Stimulated activated CD8-positive, alpha-beta memory T cell treated with anti-CD3 and anti-CD28 coated beads, Interleukin-7, amount 100 ng/mL, for 4 hours (primary cell): ENCODE measurements at regions not wholly inside any gene's neighbourhood (a gene's known extent, or its start where the extent isn't known, plus 50 kb on each side); places are given as distances from the start of the nearest gene placed in this dataset.
"Not testable (repeated sequence)": the region's sequence is repeated elsewhere in the genome, so short reads cannot be mapped to it uniquely, and the experiment has no call there.

ENCODE experiments used
- DNase-seq, 2 donors: peaks; one replicate each; pipeline ENCODE4 v3.0.0-alpha.2; 2020; ENCODE audit warnings: low read depth in 2 of 2

- no peak for DNase-seq
Observed at GRCh38 chr2:185502351-185502750, 236.3 kb upstream of the FSIP2 start.

- no peak for DNase-seq
Observed at GRCh38 chr2:185507719-185508118, 230.9 kb upstream of the FSIP2 start.

- no peak for DNase-seq
Observed at GRCh38 chr2:185510060-185510459, 228.5 kb upstream of the FSIP2 start.

- no peak for DNase-seq
Observed at GRCh38 chr2:185511925-185512324, 226.7 kb upstream of the FSIP2 start.

GRCh38 chr2:185522472-185522871, 216.1 kb upstream of the FSIP2 start:
- DNase-seq, result no peak

- not testable (repeated sequence) for DNase-seq
Observed at GRCh38 chr2:185524242-185524641, 214.4 kb upstream of the FSIP2 start.

GRCh38 chr2:185526161-185526560, 212.4 kb upstream of the FSIP2 start:
- no peak for DNase-seq

- no peak for DNase-seq
Observed at GRCh38 chr2:185531721-185532120, 206.9 kb upstream of the FSIP2 start.

- DNase-seq, result no peak
Observed at GRCh38 chr2:185537689-185538088, 200.9 kb upstream of the FSIP2 start.

GRCh38 chr2:185567196-185567595, 171.4 kb upstream of the FSIP2 start:
- no peak for DNase-seq

GRCh38 chr2:185567940-185568339, 170.7 kb upstream of the FSIP2 start:
- DNase-seq, result no peak

- no peak for DNase-seq
Observed at GRCh38 chr2:185578322-185578721, 160.3 kb upstream of the FSIP2 start.

GRCh38 chr2:185583058-185583816, 155.4 kb upstream of the FSIP2 start:
- no peak for DNase-seq

GRCh38 chr2:185585165-185585564, 153.4 kb upstream of the FSIP2 start:
- not testable (repeated sequence) for DNase-seq

- not testable (repeated sequence) for DNase-seq
Observed at GRCh38 chr2:185591276-185591675, 147.3 kb upstream of the FSIP2 start.

GRCh38 chr2:185607945-185608344, 130.7 kb upstream of the FSIP2 start:
- no peak for DNase-seq

- DNase-seq, result no peak
Observed at GRCh38 chr2:185608799-185609198, 129.8 kb upstream of the FSIP2 start.

GRCh38 chr2:185610301-185610700, 128.3 kb upstream of the FSIP2 start:
- DNase-seq, result no peak

GRCh38 chr2:185618625-185619024, 120.0 kb upstream of the FSIP2 start:
- no peak for DNase-seq

- DNase-seq, result no peak
Observed at GRCh38 chr2:185625604-185626003, 113.0 kb upstream of the FSIP2 start.

GRCh38 chr2:185628985-185629384, 109.6 kb upstream of the FSIP2 start:
- DNase-seq, result no peak

- no peak for DNase-seq
Observed at GRCh38 chr2:185633621-185634020, 105.0 kb upstream of the FSIP2 start.

GRCh38 chr2:185638771-185639170, 99.8 kb upstream of the FSIP2 start:
- no peak for DNase-seq

GRCh38 chr2:185640588-185640987, 98.0 kb upstream of the FSIP2 start:
- DNase-seq, result no peak
